NB4 (cell line): ENCODE measurements at regions not wholly inside any gene's neighbourhood (a gene's known extent, or its start where the extent isn't known, plus 50 kb on each side); places are given as distances from the start of the nearest gene placed in this dataset.

Experiments used
- DNase-seq: peaks from one replicate; pipeline ENCODE4 v3.0.0; 2010; ENCODE audit warnings: low read depth
- H3K4me3 ChIP-seq: one replicate; pipeline ENCODE4 v1.5.1; 2011; ENCODE audit warnings: mild to moderate bottlenecking, low read depth, low read length, moderate library complexity
- CTCF ChIP-seq: IDR thresholded peaks from one replicate; pipeline ENCODE4 v1.5.1; 2012; ENCODE audit warnings: low read depth, low read length
- MAX ChIP-seq: IDR thresholded peaks from 2 replicates; pipeline ENCODE4 v1.6.1; 2011; ENCODE audit warnings: low read depth, low read length
- MYC ChIP-seq: IDR thresholded peaks from 2 replicates; pipeline ENCODE4 v1.6.1; 2011; ENCODE audit warnings: low read depth, low read length
- POLR2A ChIP-seq: IDR thresholded peaks from 2 replicates; pipeline ENCODE4 v1.6.1; 2011; ENCODE audit warnings: mild to moderate bottlenecking; ENCODE audit not compliant: insufficient read length; ENCODE audit errors: extremely low read depth

DNA sequence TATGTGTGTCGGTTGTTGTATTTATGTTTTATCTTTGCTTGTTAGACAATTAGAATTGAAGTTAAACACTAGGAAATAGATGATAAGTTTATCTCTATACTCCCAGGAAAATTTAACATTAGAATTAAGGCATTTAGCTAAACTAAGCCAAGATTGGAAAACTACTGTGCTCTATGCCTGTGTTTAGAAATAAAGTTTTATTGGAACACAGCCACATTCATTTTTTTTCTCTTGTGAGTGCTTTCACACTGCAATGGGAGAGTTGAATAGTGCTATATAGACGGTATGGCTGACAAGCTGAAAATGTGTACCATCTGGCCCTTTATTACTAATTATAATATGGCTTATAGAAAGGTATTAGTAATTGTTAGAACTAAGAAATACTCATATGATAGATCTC is 186.7 kb upstream of the NUDT6 start:
- no peak for DNase-seq
- no peak for TF ChIP-seq CTCF
- TF ChIP-seq MYC, result no peak
- no peak for TF ChIP-seq POLR2A
- no peak for TF ChIP-seq MAX
- no peak overlapping the region for H3K4me3 ChIP-seq

- no peak overlapping the region for H3K4me3 ChIP-seq
- DNase-seq, result no peak
- TF ChIP-seq MAX, result no peak
- no peak for TF ChIP-seq POLR2A
- TF ChIP-seq MYC, result no peak
- TF ChIP-seq CTCF, result no peak
Observed at GRCh38 chr4:123110147-123110546, 187.8 kb upstream of the NUDT6 start.

DNA sequence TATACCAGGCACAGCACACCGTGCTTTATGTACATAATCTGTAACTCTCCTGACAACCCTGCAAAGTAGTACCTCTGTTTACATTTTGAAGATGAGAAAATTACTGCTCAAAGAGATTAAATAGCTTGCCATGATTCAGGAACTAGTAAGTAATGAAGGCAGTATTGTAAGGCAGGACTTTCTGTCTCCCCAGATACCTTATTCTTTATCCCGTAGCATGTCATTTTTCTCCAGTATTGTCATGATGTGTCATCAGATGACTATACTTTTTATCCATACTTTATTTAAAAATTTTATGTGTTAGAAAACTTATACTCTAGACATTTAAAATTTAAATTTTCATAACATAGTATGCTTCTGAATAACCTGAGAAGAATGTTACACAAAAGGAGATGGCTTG is 188.3 kb upstream of the NUDT6 start:
- no peak for DNase-seq
- TF ChIP-seq MYC (no peak), MAX (no peak), CTCF (no peak), POLR2A (no peak)
- no peak overlapping the region for H3K4me3 ChIP-seq

GRCh38 chr4:123113155-123113554 is 190.8 kb upstream of the NUDT6 start:
- H3K4me3 ChIP-seq, result no peak overlapping the region
- TF ChIP-seq MAX (no peak), MYC (no peak), POLR2A (no peak), CTCF (no peak)
- DNase-seq, result no peak

GRCh38 chr4:123114084-123114914 is 191.9 kb upstream of the NUDT6 start:
- no peak for DNase-seq
- no peak overlapping the region for H3K4me3 ChIP-seq
- TF ChIP-seq MYC (no peak), MAX (no peak), CTCF (no peak), POLR2A (no peak)
